Esophagus squamous epithelium (tissue), 4 donors: ENCODE measurements at regions not wholly inside any gene's neighbourhood (a gene's known extent, or its start where the extent isn't known, plus 50 kb on each side); places are given as distances from the start of the nearest gene placed in this dataset.

Source experiments
- POLR2A ChIP-seq, 4 donors: fragments of 450-650 bp; IDR thresholded peaks; one replicate each; pipeline ENCODE4 v1.6.1; 2017; ENCODE audit warnings: antibody characterized with exemption in 4 of 4, mild to moderate bottlenecking in 4 of 4, moderate library complexity in 3 of 4
- TF ChIP-seq, protein P1 (sequence below), 6 experiments: fragments of 450-650 bp in 4 of 6; fragments of 200-600 bp in 2 of 6; sonication (generic) in 2 of 6; IDR thresholded peaks; one replicate each; pipeline ENCODE4 v1.5.1; 2016 to 2019; ENCODE audit warnings: antibody characterized with exemption in 6 of 6, mild to moderate bottlenecking in 4 of 6, moderate library complexity in 4 of 6

DNA sequence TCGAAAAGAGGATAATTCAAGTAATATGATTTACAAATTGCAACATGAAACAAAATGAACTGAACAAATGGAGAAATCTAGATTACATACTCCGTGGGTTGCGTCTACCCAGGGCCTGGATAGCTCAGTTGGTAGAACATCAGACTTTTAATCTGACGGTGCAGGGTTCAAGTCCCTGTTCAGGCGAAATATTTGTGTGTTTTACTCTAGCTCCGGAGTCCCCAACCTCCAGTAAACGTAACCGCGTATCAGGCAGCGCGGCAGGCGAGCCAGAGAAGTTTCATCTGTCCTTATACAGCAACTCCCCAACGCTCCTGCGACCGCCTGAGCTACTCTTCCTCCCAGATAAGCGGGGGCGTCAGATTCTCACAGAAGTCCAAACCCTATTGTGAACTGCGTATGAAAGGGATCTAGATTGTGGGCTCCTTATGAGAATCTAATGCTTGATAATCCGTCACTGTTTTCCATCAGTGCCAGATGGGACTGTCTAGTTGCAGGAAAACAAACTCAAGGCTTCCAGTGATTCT is 176.1 kb downstream of the TRIM27 start:
- TF ChIP-seq, protein P1, sequence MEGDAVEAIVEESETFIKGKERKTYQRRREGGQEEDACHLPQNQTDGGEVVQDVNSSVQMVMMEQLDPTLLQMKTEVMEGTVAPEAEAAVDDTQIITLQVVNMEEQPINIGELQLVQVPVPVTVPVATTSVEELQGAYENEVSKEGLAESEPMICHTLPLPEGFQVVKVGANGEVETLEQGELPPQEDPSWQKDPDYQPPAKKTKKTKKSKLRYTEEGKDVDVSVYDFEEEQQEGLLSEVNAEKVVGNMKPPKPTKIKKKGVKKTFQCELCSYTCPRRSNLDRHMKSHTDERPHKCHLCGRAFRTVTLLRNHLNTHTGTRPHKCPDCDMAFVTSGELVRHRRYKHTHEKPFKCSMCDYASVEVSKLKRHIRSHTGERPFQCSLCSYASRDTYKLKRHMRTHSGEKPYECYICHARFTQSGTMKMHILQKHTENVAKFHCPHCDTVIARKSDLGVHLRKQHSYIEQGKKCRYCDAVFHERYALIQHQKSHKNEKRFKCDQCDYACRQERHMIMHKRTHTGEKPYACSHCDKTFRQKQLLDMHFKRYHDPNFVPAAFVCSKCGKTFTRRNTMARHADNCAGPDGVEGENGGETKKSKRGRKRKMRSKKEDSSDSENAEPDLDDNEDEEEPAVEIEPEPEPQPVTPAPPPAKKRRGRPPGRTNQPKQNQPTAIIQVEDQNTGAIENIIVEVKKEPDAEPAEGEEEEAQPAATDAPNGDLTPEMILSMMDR (IDR thresholded peaks at IDR 0.05), result no peak
- no peak for TF ChIP-seq POLR2A (IDR thresholded peaks at IDR 0.05)
